ENCODE measurements at regions not wholly inside any gene's neighbourhood (a gene's known extent, or its start where the extent isn't known, plus 50 kb on each side); places are given as distances from the start of the nearest gene placed in this dataset.

DNA sequence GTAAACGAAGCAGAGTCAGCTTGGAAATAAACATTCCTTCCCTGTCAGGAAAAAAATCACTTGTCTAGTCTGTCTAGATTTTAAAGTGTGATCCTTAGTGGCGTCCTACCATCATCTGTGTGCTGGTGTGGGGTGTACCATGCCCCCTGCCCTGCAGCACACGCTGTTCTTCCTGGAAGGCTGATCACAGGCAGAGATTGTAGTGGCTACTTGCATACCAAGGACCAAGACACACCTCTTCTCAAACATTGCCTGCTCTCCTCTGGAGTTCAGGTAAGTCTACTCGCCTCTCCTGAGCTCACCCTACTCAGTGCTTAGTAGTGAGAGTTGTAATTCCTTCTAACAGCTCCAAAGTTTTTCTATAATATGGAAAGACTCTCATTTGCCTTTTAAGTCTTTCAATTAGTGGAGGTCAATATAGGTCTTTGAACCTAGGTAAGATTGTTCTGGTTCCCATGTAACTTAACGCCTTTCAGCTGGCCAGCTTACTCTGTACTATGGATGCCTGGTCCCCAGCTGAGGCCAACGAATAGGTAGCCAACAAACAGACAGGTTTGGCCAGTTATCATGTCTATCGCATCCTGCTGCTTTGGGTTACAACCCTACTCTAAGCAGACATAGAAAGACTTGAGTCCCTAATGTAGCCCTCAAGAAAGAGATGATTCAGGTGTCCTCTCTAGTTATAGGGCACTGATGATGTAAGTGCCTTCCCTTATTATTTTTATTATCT lies 55.4 kb downstream of the XCL1 start:
- no peaks in the 10 kb centered on the region for H3K9me3 Mint-ChIP-seq
- no peaks in the 10 kb centered on the region for H3K4me1 Mint-ChIP-seq
- H3K27me3 Mint-ChIP-seq, result peaks cover 49% of the 10 kb centered on the region
- no peak overlapping the region for H3K4me3 Mint-ChIP-seq
- no peak overlapping the region for H3K27ac Mint-ChIP-seq
- no peaks in the 10 kb centered on the region for H3K36me3 Mint-ChIP-seq
- no peak for ATAC-seq

DNA sequence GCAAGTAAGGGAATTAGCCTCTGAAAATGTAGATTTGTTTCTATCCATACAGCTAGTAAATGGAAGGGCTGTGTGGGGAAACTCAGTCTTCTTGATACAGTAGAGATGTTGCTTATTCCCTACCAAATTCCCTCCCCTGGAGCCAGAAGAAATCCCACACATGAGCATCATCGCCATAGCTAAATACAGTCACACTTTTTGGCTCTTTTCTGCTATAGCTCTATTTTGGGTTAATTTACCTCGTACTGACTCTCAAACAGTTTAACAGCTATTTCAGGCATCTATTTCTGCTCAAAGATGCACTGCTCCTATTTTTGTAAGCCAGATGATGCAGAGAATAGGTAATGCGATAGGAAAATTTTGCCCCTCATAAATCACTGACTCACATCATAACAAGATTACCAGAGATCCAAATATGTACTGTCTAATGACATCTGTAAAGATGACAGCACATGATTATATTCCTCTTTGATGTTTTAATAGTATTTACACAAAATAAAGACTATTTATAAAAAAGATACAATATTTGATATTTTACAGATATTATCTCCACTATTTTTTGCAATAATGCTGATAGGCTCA lies 58.6 kb downstream of the XCL1 start:
- no peaks in the 10 kb centered on the region for H3K36me3 Mint-ChIP-seq
- H3K4me3 Mint-ChIP-seq, result no peak overlapping the region
- no peak overlapping the region for H3K27ac Mint-ChIP-seq
- no peaks in the 10 kb centered on the region for H3K4me1 Mint-ChIP-seq
- H3K9me3 Mint-ChIP-seq, result no peaks in the 10 kb centered on the region
- no peak for ATAC-seq
- peaks cover 51% of the 10 kb centered on the region for H3K27me3 Mint-ChIP-seq

DNA sequence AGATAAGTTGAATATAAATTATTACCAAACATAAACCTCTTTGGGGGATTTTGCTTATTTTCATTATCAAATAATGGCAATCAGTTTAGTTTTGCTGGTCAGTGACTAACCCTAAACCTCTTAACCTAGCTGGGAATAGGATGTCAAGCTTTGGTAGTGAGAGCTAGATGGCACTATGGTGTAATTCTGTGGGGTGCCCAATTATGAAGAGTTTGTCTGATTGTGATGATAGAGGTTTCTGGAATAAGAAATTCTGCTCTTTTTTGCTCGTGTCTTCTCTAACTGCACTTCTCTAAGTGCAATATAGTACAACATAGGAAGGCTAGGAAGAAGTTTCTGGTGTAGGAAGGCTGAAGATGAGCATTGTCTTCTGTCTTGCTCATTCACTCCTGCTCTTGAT lies 59.8 kb downstream of the XCL1 start:
- Mint-ChIP-seq H3K9me3 (no peaks in the 10 kb centered on the region), H3K36me3 (no peaks in the 10 kb centered on the region), H3K27me3 (peaks cover 39% of the 10 kb centered on the region), H3K4me3 (no peak overlapping the region), H3K4me1 (no peaks in the 10 kb centered on the region), H3K27ac (no peak overlapping the region)
- no peak for ATAC-seq

DNA sequence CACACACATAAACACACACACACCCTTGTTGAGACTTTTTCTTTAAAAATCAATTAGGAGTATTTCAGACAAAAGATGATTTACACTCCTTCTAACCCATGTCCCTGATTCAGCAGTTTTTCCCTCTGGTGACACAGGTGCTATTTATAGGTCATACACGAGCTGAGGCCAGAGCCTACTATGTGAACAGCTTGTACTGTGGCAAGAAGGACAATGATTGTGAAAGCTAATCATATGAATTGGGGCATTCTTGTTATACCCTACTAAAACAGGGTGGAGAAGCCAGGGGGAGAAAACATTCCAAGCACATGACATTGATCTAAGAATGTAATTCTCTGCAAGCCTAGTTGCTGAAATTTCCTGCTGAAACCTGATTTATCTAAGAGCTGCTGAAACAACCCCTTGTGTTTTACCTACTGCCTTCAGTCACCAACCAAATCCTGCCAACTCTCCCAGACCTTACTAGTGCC lies 60.3 kb downstream of the XCL1 start:
- no peak overlapping the region for H3K27ac Mint-ChIP-seq
- no peak for ATAC-seq
- no peaks in the 10 kb centered on the region for H3K4me1 Mint-ChIP-seq
- H3K27me3 Mint-ChIP-seq, result peaks cover 34% of the 10 kb centered on the region
- no peaks in the 10 kb centered on the region for H3K36me3 Mint-ChIP-seq
- H3K4me3 Mint-ChIP-seq, result no peak overlapping the region
- H3K9me3 Mint-ChIP-seq, result no peaks in the 10 kb centered on the region

DNA sequence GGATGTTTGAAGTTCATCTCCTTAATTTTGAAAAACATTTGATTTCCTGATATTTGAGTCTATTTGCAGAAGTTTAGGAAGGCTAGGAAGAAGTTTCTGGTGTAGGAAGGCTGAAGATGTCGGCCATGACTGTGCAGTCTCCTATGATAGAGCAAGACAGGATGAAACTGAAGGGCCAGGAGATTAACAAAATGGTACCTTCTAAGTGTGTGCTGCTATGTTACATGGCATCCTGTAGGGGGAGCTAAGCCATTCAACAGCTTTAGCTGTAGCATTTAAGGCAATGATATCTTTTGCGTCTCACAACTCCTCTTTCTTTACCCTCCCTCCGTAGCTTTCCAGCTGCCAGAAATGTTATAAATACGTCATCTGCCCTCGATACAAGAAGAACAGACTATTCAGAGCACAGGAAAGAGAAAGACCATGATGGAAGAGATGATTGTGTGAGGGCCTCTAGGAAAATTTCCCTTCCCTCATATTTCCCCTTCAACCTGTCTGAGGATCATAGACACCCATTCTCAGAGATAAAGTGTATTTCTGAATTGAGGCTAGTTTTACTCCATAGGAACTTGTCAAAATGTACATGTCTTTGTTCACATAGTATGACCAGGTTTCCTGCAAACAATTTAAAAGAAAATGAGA lies 61.1 kb downstream of the XCL1 start:
- H3K4me3 Mint-ChIP-seq, result no peak overlapping the region
- H3K4me1 Mint-ChIP-seq, result no peaks in the 10 kb centered on the region
- H3K9me3 Mint-ChIP-seq, result no peaks in the 10 kb centered on the region
- H3K27ac Mint-ChIP-seq, result no peak overlapping the region
- no peaks in the 10 kb centered on the region for H3K36me3 Mint-ChIP-seq
- ATAC-seq, result no peak
- peaks cover 26% of the 10 kb centered on the region for H3K27me3 Mint-ChIP-seq

DNA sequence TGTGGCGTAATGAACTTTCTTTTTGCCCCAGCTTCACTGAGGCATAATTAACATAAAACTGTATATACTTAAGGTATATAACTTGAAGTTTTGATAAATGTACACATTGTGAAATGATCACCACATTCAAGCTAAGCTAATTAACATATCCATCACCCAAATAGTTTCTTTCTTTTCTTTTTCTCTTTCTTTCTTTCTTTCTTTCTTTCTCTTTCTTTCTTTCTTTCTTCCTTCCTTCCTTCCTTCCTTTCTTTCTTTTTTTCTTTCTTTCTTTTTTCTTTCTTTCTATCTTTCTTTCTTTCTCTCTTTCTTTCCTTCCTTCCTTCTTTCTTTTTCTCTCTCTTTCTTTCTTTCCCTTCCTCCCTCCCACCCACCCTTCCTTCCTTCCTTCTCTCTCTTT lies 62.5 kb downstream of the XCL1 start:
- H3K9me3 Mint-ChIP-seq, result no peaks in the 10 kb centered on the region

DNA sequence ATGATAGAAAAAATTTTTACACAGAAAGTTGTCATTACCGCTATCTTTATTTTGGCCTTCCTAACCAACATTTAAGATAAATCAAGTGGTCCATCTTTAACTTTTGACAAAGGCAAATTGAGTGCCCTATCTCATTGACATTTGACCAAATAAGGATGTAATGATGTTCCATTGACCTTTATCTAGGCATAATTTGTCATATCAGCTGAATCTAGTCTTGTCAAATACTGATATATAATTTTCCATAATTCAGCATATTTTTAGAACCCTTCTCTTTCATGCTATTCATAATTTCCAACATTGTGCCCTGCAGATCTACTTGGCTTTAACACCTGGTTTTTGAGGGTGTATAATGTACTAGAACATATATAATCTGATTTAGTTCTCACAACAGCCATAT lies 63.8 kb downstream of the XCL1 start:
- no peak overlapping the region for H3K4me3 Mint-ChIP-seq
- ATAC-seq, result no peak
- no peaks in the 10 kb centered on the region for H3K4me1 Mint-ChIP-seq
- no peak overlapping the region for H3K27ac Mint-ChIP-seq
- no peaks in the 10 kb centered on the region for H3K36me3 Mint-ChIP-seq
- no peaks in the 10 kb centered on the region for H3K9me3 Mint-ChIP-seq
- peaks cover 14% of the 10 kb centered on the region for H3K27me3 Mint-ChIP-seq

More for the DNA sequence above, 62.5 kb downstream of the XCL1 start:
- peaks cover 22% of the 10 kb centered on the region for H3K27me3 Mint-ChIP-seq
- H3K4me3 Mint-ChIP-seq, result no peak overlapping the region
- ATAC-seq, result no peak
- H3K4me1 Mint-ChIP-seq, result no peaks in the 10 kb centered on the region
- H3K27ac Mint-ChIP-seq, result no peak overlapping the region
- H3K36me3 Mint-ChIP-seq, result no peaks in the 10 kb centered on the region

DNA sequence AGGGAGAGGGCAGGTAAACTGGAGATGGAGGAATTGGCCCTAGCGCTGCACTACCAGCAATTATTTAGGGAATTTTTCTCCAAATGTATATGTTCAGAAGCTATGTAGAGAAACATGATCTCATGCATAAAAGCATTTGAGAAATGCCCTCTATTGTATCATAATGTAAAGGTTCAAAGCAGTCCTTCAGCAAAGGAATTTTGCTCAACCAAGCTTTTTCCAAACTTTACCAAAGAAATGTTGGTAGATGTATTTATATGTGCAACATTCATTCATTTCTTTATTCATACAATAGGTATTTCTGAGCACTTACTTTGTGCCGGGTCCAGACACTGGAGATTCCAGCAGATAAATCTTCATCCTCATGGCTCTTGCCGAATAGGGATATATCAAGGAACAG lies 64.4 kb downstream of the XCL1 start:
- Mint-ChIP-seq H3K9me3 (no peaks in the 10 kb centered on the region), H3K27ac (no peak overlapping the region), H3K27me3 (peaks cover 14% of the 10 kb centered on the region), H3K4me1 (no peaks in the 10 kb centered on the region), H3K4me3 (no peak overlapping the region), H3K36me3 (no peaks in the 10 kb centered on the region)
- ATAC-seq, result no peak

DNA sequence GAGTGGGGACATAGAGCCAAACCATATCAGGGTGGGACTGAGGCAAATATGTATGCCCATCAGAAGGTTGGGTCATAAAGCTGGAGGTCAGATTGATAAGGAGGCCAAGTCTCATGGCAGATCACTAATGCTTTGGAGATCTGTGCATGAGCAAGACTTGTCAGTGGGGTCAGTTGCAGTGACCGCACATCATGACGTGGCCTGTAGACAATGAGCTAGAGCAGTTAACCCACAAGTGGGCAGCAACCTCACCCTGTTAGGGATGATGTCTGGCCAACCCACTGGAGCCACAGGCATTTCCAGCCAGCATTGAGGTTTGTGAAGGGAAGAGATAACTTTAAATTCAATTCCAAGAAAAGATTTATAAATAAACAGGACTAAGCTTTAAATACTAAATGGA lies 66.7 kb downstream of the XCL1 start:
- Mint-ChIP-seq H3K4me3 (no peak overlapping the region), H3K27me3 (no peaks in the 10 kb centered on the region), H3K36me3 (no peaks in the 10 kb centered on the region), H3K4me1 (no peaks in the 10 kb centered on the region), H3K27ac (no peak overlapping the region), H3K9me3 (no peaks in the 10 kb centered on the region)
- no peak for ATAC-seq
